ENCODE measurements at regions not wholly inside any gene's neighbourhood (a gene's known extent, or its start where the extent isn't known, plus 50 kb on each side); places are given as distances from the start of the nearest gene placed in this dataset.

- H3K36me3 ChIP-seq (replicated peaks in 1 of 2; ENCODE audit: control extremely low read depth in 1 of 2, control insufficient read depth in 1 of 2, extremely low read depth in 1 of 2, insufficient read depth in 2 of 2, low read length in 1 of 2): no peaks in the 10 kb centered on the region
- ATAC-seq (ENCODE audit: low read depth) (no peak), DNase-seq (no peak)
- no peak overlapping the region for H3K27ac Mint-ChIP-seq
- no peaks in the 10 kb centered on the region for H3K79me2 ChIP-seq (ENCODE audit: control insufficient read depth, insufficient read depth, low read length)
- POLR2A ChIA-PET: no interaction called here
- CTCF ChIA-PET: no interaction called here
- no peaks in the 10 kb centered on the region for H3K4me1 ChIP-seq (ENCODE audit: control insufficient read depth in 2 of 2, insufficient read depth in 2 of 2, low read length in 2 of 2)
- no peak overlapping the region for H3K4me3 Mint-ChIP-seq
- no peaks in the 10 kb centered on the region for H3K4me1 Mint-ChIP-seq
- H3K9me3 Mint-ChIP-seq (ENCODE audit: insufficient read depth): no peaks in the 10 kb centered on the region
- H3K4me2 ChIP-seq (replicated peaks; ENCODE audit: low read depth, low read length, poor library complexity, severe bottlenecking): no peak overlapping the region
- H3K4me3 ChIP-seq (ENCODE audit: control extremely low read depth in 1 of 5, extremely low read depth in 1 of 5, insufficient read depth in 1 of 5, low read depth in 2 of 5, low read length in 4 of 5): no peak overlapping the region
- H4K20me1 ChIP-seq (ENCODE audit: control insufficient read depth, insufficient read depth, low read length, poor library complexity, severe bottlenecking): no peaks in the 10 kb centered on the region
- H3K27ac ChIP-seq (ENCODE audit: low read length in 2 of 2): no peak overlapping the region
- no peaks in the 10 kb centered on the region for H3K27me3 ChIP-seq (replicated peaks in 1 of 4; ENCODE audit: control extremely low read depth in 1 of 4, control insufficient read depth in 3 of 4, insufficient read depth in 4 of 4, low read length in 3 of 4)
- no peak overlapping the region for H3K9ac ChIP-seq (ENCODE audit: low read length)
- 31% methylated on average over 3 of the region's 3 CpGs for WGBS (ENCODE audit: insufficient coverage)
- peaks cover 0 to 4% (median 0%) of the 10 kb centered on the region in 3 donors for H3K9me3 ChIP-seq (ENCODE audit: control extremely low read depth in 1 of 3, control insufficient read depth in 2 of 3, insufficient read depth in 1 of 3, low read length in 2 of 3)
- intact Hi-C loops (cut with micrococcal nuclease): no loop called here
- H2AFZ ChIP-seq (ENCODE audit: insufficient read depth, low read depth, low read length, poor library complexity, severe bottlenecking): no peak overlapping the region
- no peaks in the 10 kb centered on the region for H3K27me3 Mint-ChIP-seq
- TF ChIP-seq CTCF (IDR thresholded peaks at IDR 0.05) (no peak), EZH2 (IDR thresholded peaks at IDR 0.05; ENCODE audit: borderline replicate concordance, insufficient read depth, low read depth, low read length, poor library complexity, severe bottlenecking) (no peak)
Observed at GRCh38 chr12:118866346-118866745, 115.0 kb upstream of the SRRM4 start.

- H3K9me3 ChIP-seq (ENCODE audit: control extremely low read depth in 1 of 3, control insufficient read depth in 2 of 3, insufficient read depth in 1 of 3, low read length in 2 of 3): no peaks in the 10 kb centered on the region
- H3K9ac ChIP-seq (ENCODE audit: low read length): no peak overlapping the region
- H3K27me3 Mint-ChIP-seq: no peaks in the 10 kb centered on the region
- TF ChIP-seq CTCF (IDR thresholded peaks at IDR 0.05) (no peak), EZH2 (IDR thresholded peaks at IDR 0.05; ENCODE audit: borderline replicate concordance, insufficient read depth, low read depth, low read length, poor library complexity, severe bottlenecking) (no peak)
- H3K4me3 ChIP-seq (ENCODE audit: control extremely low read depth in 1 of 5, extremely low read depth in 1 of 5, insufficient read depth in 1 of 5, low read depth in 2 of 5, low read length in 4 of 5): no peak overlapping the region
- intact Hi-C loops (cut with micrococcal nuclease): no loop called here
- no peaks in the 10 kb centered on the region for H4K20me1 ChIP-seq (ENCODE audit: control insufficient read depth, insufficient read depth, low read length, poor library complexity, severe bottlenecking)
- ChIA-PET CTCF (no interaction called here), POLR2A (no interaction called here)
- H3K4me1 Mint-ChIP-seq: no peaks in the 10 kb centered on the region
- H3K36me3 ChIP-seq (replicated peaks in 1 of 2; ENCODE audit: control extremely low read depth in 1 of 2, control insufficient read depth in 1 of 2, extremely low read depth in 1 of 2, insufficient read depth in 2 of 2, low read length in 1 of 2): no peaks in the 10 kb centered on the region
- H3K9me3 Mint-ChIP-seq (ENCODE audit: insufficient read depth): no peaks in the 10 kb centered on the region
- no peak overlapping the region for H3K27ac Mint-ChIP-seq
- no peaks in the 10 kb centered on the region for H3K79me2 ChIP-seq (ENCODE audit: control insufficient read depth, insufficient read depth, low read length)
- ATAC-seq (ENCODE audit: low read depth) (no peak), DNase-seq (no peak)
- H2AFZ ChIP-seq (ENCODE audit: insufficient read depth, low read depth, low read length, poor library complexity, severe bottlenecking): no peak overlapping the region
- no peak overlapping the region for H3K4me3 Mint-ChIP-seq
- no peak overlapping the region for H3K27ac ChIP-seq (ENCODE audit: low read length in 2 of 2)
- WGBS (ENCODE audit: insufficient coverage): 57% methylated on average over 2 of the region's 2 CpGs
- H3K4me2 ChIP-seq (replicated peaks; ENCODE audit: low read depth, low read length, poor library complexity, severe bottlenecking): no peak overlapping the region
- H3K27me3 ChIP-seq (replicated peaks in 1 of 4; ENCODE audit: control extremely low read depth in 1 of 4, control insufficient read depth in 3 of 4, insufficient read depth in 4 of 4, low read length in 3 of 4): no peaks in the 10 kb centered on the region
- H3K4me1 ChIP-seq (ENCODE audit: control insufficient read depth in 2 of 2, insufficient read depth in 2 of 2, low read length in 2 of 2): no peaks in the 10 kb centered on the region
Observed at GRCh38 chr12:118870551-118870950, 110.8 kb upstream of the SRRM4 start.
